WI38 (cell line): ENCODE measurements at regions not wholly inside any gene's neighbourhood (a gene's known extent, or its start where the extent isn't known, plus 50 kb on each side); places are given as distances from the start of the nearest gene placed in this dataset.

ENCODE experiments used
- H3K4me3 ChIP-seq: 2 replicates; pipeline ENCODE4 v1.5.1; 2011; ENCODE audit warnings: low read depth, mild to moderate bottlenecking, control low read depth, low read length
- CTCF ChIP-seq: IDR thresholded peaks from 2 replicates; pipeline ENCODE4 v1.5.1; 2012; ENCODE audit warnings: low read depth, mild to moderate bottlenecking, control low read depth, low read length

GRCh38 chr5:38742821-38743220 is 103.0 kb upstream of the OSMR start:
- TF ChIP-seq CTCF: no peak
- H3K4me3 ChIP-seq: no peak overlapping the region

- H3K4me3 ChIP-seq: no peak overlapping the region
- no peak for TF ChIP-seq CTCF
These were observed 102.2 kb upstream of the OSMR start for GRCh38 chr5:38743562-38743961.

- no peak for TF ChIP-seq CTCF
- H3K4me3 ChIP-seq: no peak overlapping the region
These were observed 99.7 kb upstream of the OSMR start for GRCh38 chr5:38745836-38746732.

- TF ChIP-seq CTCF: no peak
- H3K4me3 ChIP-seq: no peak overlapping the region
These were observed 96.0 kb upstream of the OSMR start for GRCh38 chr5:38749861-38750260.

GRCh38 chr5:38751103-38751502 is 94.7 kb upstream of the OSMR start:
- no peak overlapping the region for H3K4me3 ChIP-seq

GRCh38 chr5:38752012-38752536 is 93.7 kb upstream of the OSMR start:
- H3K4me3 ChIP-seq: no peak overlapping the region
- no peak for TF ChIP-seq CTCF

More at GRCh38 chr5:38751103-38751502, 94.7 kb upstream of the OSMR start:
- TF ChIP-seq CTCF: no peak

GRCh38 chr5:38752622-38753021 is 93.2 kb upstream of the OSMR start:
- no peak overlapping the region for H3K4me3 ChIP-seq
- no peak for TF ChIP-seq CTCF
